CD4-positive, alpha-beta T cell treated with Interleukin-21 for 1 hour (primary cell): ENCODE measurements at regions not wholly inside any gene's neighbourhood (a gene's known extent, or its start where the extent isn't known, plus 50 kb on each side); places are given as distances from the start of the nearest gene placed in this dataset.

Experiments used
- DNase-seq: peaks from one replicate; pipeline ENCODE4 v3.0.0-alpha.2; 2020

- no peak for DNase-seq
These were observed 236.8 kb downstream of the DLL1 start for GRCh38 chr6:170053966-170054661.

- DNase-seq: no peak
These were observed 237.7 kb downstream of the DLL1 start for GRCh38 chr6:170052991-170053821.

GRCh38 chr6:170051229-170052172, 239.4 kb downstream of the DLL1 start:
- DNase-seq: no peak

- no peak for DNase-seq
These were observed 240.3 kb downstream of the DLL1 start for GRCh38 chr6:170050591-170051041.

GRCh38 chr6:170049641-170050561, 241.0 kb downstream of the DLL1 start:
- DNase-seq: no peak

GRCh38 chr6:170048615-170049256, 242.1 kb downstream of the DLL1 start:
- no peak for DNase-seq

GRCh38 chr6:170047823-170048222, 243.1 kb downstream of the DLL1 start:
- DNase-seq: no peak

- DNase-seq: no peak
These were observed 243.9 kb downstream of the DLL1 start for GRCh38 chr6:170046791-170047626.

GRCh38 chr6:170045981-170046667, 244.8 kb downstream of the DLL1 start:
- DNase-seq: no peak

- no peak for DNase-seq
These were observed 245.3 kb downstream of the DLL1 start for GRCh38 chr6:170045563-170045960.

GRCh38 chr6:170044836-170045562, 245.9 kb downstream of the DLL1 start:
- DNase-seq: no peak

GRCh38 chr6:170043881-170044790, 246.7 kb downstream of the DLL1 start:
- DNase-seq: no peak

- no peak for DNase-seq
These were observed 247.6 kb downstream of the DLL1 start for GRCh38 chr6:170043150-170043819.

GRCh38 chr6:170042596-170043118, 248.2 kb downstream of the DLL1 start:
- no peak for DNase-seq

GRCh38 chr6:170042123-170042522, 248.8 kb downstream of the DLL1 start:
- DNase-seq: no peak

- no peak for DNase-seq
These were observed 249.4 kb downstream of the DLL1 start for GRCh38 chr6:170041526-170041925.

GRCh38 chr6:170040906-170041305, 250.0 kb downstream of the DLL1 start:
- no peak for DNase-seq
